HG03097 (cell line): ENCODE measurements at regions not wholly inside any gene's neighbourhood (a gene's known extent, or its start where the extent isn't known, plus 50 kb on each side); places are given as distances from the start of the nearest gene placed in this dataset.

ENCODE experiments used
- ATAC-seq: cut with Tn5 transposase; IDR thresholded peaks from one replicate; pipeline ENCODE4 v1.9.1; 2021; ENCODE audit not compliant: unreplicated experiment, low FRiP score

DNA sequence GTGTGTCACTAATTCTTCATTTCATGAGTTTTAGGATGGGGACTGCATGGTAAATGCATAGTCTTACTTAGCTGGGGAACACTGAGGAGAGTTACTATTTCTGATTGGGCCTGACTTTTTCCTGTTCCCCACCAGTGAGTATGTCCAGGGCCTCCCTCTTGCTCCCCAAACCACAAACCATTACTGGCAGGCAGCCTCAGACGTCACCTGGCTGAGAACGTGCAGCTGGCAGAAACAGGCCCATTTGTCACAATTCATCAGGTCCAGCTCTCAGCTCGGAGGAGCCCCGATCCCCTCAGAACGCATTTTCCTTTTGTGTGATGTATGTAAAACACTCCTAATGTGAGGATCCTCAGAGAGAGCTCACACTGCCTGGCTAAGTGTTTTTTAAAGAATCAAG lies 71.7 kb upstream of the SIX3 start:
- ATAC-seq: no peak

DNA sequence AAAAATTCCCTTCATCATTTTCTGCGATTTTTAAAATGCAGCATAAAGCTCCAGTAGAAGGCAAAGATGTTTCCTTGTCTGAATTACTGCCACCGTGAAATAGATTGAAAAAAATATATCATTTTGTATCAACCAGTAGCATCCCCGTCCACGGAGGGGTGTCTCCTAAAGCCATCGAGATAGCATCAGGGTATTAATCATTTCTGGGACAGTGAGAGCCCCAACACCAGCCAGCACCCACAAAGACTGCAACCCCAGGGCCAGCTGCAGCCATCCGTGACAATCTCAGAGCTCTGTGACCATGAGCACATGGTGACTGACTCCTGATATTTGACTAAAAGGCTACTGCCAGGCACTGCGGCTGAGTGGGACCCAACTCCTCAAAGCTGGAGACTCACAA lies 64.1 kb upstream of the SIX3 start:
- ATAC-seq: no peak

DNA sequence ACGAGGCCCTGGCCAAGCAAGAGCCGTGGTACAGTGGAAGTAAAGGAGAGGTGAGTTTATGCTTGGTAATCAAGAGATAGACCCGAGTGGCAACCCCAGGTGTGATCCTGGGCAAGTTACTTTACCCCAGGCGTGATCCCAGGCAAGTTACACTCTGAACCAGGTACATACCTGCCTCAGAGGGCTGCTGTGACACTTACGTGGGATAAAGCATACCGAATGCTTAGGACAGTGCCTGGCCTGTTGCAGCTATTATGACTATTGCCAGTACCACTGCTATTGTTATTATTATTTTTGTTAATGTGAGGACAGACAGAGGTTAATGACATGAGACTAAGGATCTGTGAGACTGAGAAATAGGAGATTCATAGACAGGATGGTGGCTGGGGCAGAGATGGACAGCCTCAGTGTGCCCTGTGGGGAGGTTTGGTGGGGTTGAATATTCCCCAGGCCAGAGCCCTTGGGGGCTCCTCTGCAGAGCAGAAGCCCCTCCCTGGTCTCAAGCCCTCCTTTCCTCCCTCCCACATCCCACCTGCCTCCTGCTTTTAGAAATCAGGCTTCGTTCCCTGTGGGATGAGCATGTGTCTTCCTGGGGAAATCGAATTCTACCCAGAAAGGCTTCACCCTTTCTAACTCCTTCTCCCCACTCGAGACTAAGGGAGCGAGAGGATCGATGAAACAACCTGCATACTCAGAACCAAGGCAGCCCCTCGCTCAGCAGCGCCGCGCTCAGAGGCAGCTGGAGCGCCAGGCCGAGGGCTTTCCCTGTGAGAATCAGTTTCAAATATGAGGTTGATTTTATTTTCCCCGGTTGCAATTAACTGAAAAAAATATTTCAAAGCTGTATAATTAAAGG lies 62.0 kb upstream of the SIX3 start:
- no peak for ATAC-seq

DNA sequence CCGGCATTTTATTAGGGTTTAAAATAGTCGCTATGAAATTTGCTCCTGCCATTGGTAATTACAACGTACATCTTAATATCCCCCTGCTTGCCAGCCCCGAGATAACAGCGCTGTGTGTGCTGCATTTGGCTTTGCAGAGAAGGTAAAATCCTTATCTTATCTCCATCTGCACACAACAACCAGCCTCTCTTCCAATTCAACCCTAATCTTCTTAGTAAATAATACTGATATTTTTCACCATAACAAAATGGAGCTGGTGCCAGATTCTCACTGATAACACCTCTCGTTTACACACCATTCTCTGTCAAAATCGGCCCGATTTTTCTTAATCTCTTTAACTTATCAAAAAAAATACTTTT lies 61.4 kb upstream of the SIX3 start:
- ATAC-seq: no peak

GRCh38 chr2:44881856-44882255 lies 59.6 kb upstream of the SIX3 start:
- ATAC-seq: no peak

DNA sequence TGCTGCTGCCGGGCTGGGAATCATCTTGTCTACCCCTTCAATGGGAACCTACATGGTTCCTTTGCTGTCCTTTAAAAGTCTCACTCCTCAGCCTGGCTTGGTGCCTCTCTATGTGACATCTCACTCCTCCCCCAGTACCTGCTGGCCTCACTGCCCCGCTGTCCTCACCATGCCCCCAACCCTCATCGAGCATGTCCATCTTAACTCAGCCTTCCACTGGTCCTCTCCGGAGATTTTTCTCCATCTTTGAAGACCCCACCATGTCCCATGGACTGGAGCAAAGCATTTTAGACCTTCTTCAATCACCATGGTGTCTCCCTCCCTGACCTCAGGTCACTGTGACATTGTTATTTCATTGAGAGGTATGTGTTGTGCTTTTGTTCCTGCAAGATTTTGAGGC lies 58.1 kb upstream of the SIX3 start:
- no peak for ATAC-seq

- no peak for ATAC-seq
Measured at GRCh38 chr2:44884231-44884630, 57.3 kb upstream of the SIX3 start.

GRCh38 chr2:44884677-44885076 lies 56.8 kb upstream of the SIX3 start:
- ATAC-seq: no peak

- no peak for ATAC-seq
Measured at GRCh38 chr2:44886414-44886813, 55.1 kb upstream of the SIX3 start.

GRCh38 chr2:44889096-44889495 lies 52.4 kb upstream of the SIX3 start:
- ATAC-seq: no peak
